NAMALWA (cell line): ENCODE measurements at regions not wholly inside any gene's neighbourhood (a gene's known extent, or its start where the extent isn't known, plus 50 kb on each side); places are given as distances from the start of the nearest gene placed in this dataset.

Experiments used
- DNase-seq: peaks from one replicate; pipeline ENCODE4 v3.0.0-alpha.2; 2015; ENCODE audit warnings: low spot score

- no peak for DNase-seq
Measured at GRCh38 chr13:22505489-22505888, 675.3 kb upstream of the SGCG start.

GRCh38 chr13:22506096-22506691 lies 674.6 kb upstream of the SGCG start:
- no peak for DNase-seq

- no peak for DNase-seq
Measured at GRCh38 chr13:22517544-22517943, 663.2 kb upstream of the SGCG start.

- no peak for DNase-seq
Measured at GRCh38 chr13:22536851-22537250, 643.9 kb upstream of the SGCG start.

- no peak for DNase-seq
Measured at GRCh38 chr13:22538400-22538799, 642.4 kb upstream of the SGCG start.

- DNase-seq, result no peak
Measured at GRCh38 chr13:22549126-22549525, 631.7 kb upstream of the SGCG start.

GRCh38 chr13:22561581-22561980 lies 619.2 kb upstream of the SGCG start:
- DNase-seq, result no peak

- DNase-seq, result no peak
Measured at GRCh38 chr13:22562116-22562515, 618.7 kb upstream of the SGCG start.

- DNase-seq, result no peak
Measured at GRCh38 chr13:22563272-22563671, 617.5 kb upstream of the SGCG start.

- no peak for DNase-seq
Measured at GRCh38 chr13:22569811-22570210, 611.0 kb upstream of the SGCG start.

GRCh38 chr13:22589880-22590279 lies 590.9 kb upstream of the SGCG start:
- no peak for DNase-seq

GRCh38 chr13:22592515-22592914 lies 588.3 kb upstream of the SGCG start:
- DNase-seq, result no peak

- no peak for DNase-seq
Measured at GRCh38 chr13:22594041-22594440, 586.7 kb upstream of the SGCG start.

GRCh38 chr13:22596171-22596863 lies 584.5 kb upstream of the SGCG start:
- no peak for DNase-seq

- DNase-seq, result no peak
Measured at GRCh38 chr13:22599156-22599555, 581.6 kb upstream of the SGCG start.

GRCh38 chr13:22618002-22618401 lies 562.8 kb upstream of the SGCG start:
- DNase-seq, result no peak

- DNase-seq, result no peak
Measured at GRCh38 chr13:22625691-22626090, 555.1 kb upstream of the SGCG start.

- DNase-seq, result no peak
Measured at GRCh38 chr13:22629374-22629773, 551.4 kb upstream of the SGCG start.

GRCh38 chr13:22642088-22642487 lies 538.7 kb upstream of the SGCG start:
- no peak for DNase-seq

- DNase-seq, result no peak
Measured at GRCh38 chr13:22644941-22645340, 535.8 kb upstream of the SGCG start.

GRCh38 chr13:22647156-22647850 lies 533.5 kb upstream of the SGCG start:
- no peak for DNase-seq

- DNase-seq, result no peak
Measured at GRCh38 chr13:22648320-22648801, 532.4 kb upstream of the SGCG start.

GRCh38 chr13:22652796-22653195 lies 528.0 kb upstream of the SGCG start:
- DNase-seq, result no peak
